Esophagus squamous epithelium (tissue), 5 donors: ENCODE measurements at regions not wholly inside any gene's neighbourhood (a gene's known extent, or its start where the extent isn't known, plus 50 kb on each side); places are given as distances from the start of the nearest gene placed in this dataset.

Source experiments
- DNase-seq: peaks from one replicate; lab custom pipeline; 2025; lab: John Stamatoyannopoulos, UW
- H3K27ac ChIP-seq, 4 donors: fragments of 200-600 bp; sonication (generic); one replicate each; pipeline ENCODE4 v1.5.1; 2016 to 2019; ENCODE audit warnings: mild to moderate bottlenecking in 1 of 4
- H3K27me3 ChIP-seq, 4 donors: fragments of 200-600 bp; sonication (generic); 1 replicate in 3 of 4; 2 replicates in 1 of 4; pipeline versions ENCODE4 v1.5.1 to v1.6.0; 2017 to 2021; ENCODE audit warnings: antibody characterized with exemption in 1 of 4
- H3K36me3 ChIP-seq, 3 donors: fragments of 200-600 bp; sonication (generic); one replicate each; pipeline ENCODE4 v1.5.1; 2016 to 2019
- H3K4me1 ChIP-seq, 3 donors: fragments of 200-600 bp; sonication (generic); one replicate each; pipeline ENCODE4 v1.5.1; 2017 to 2019
- H3K4me3 ChIP-seq, 4 donors: fragments of 200-600 bp; sonication (generic); 1 replicate in 3 of 4; 2 replicates in 1 of 4; pipeline ENCODE4 v1.5.1; 2016 to 2019; ENCODE audit warnings: mild to moderate bottlenecking in 2 of 4, moderate library complexity in 1 of 4
- H3K9me3 ChIP-seq, 3 donors: fragments of 200-600 bp; sonication (generic); one replicate each; pipeline ENCODE4 v1.5.1; 2016 to 2019
- POLR2A ChIP-seq, 4 donors: fragments of 450-650 bp; IDR thresholded peaks; one replicate each; pipeline ENCODE4 v1.6.1; 2017; ENCODE audit warnings: antibody characterized with exemption in 4 of 4, mild to moderate bottlenecking in 4 of 4, moderate library complexity in 3 of 4
- WGBS, 2 donors: methylation state at CpG; one replicate each; pipeline ENCODE4 v1.1.5; 2018; 5-methylcytosine and 5-hydroxymethylcytosine counted together
- intact Hi-C: fragments of 100-400 bp; cut with DNase I; formaldehyde crosslinking; loops from one replicate; pipeline ENCODE4 v1.15.0; 2022
- TF ChIP-seq, protein P1 (sequence below), 6 experiments: fragments of 450-650 bp in 4 of 6; fragments of 200-600 bp in 2 of 6; sonication (generic) in 2 of 6; IDR thresholded peaks; one replicate each; pipeline ENCODE4 v1.5.1; 2016 to 2019; ENCODE audit warnings: antibody characterized with exemption in 6 of 6, mild to moderate bottlenecking in 4 of 6, moderate library complexity in 4 of 6
- donor health status: DM: yes; HTN: yes; CAD: no.

DNA sequence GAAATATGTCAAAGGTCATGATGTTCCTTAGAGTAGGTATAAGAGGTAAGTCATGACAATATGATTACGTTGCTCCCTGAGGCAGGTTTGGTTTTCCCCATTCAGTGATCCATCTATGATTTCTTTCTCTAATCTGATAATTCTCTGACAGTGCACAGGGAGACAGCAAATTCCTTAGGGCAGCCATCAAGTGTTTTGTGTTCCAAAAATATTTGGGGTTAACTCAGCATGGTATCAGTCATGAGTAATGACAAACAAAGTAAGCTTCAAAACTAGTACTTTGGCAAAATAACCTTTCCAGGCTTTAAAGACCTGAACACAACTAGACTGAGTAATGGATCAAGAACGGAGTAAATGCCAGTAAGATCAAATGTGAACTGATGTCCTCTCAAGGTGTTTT is 55.3 kb upstream of the SPATA31E1 start:
- Histone ChIP-seq H3K27ac (no peak overlapping the region), H3K4me1 (no peaks in the 10 kb centered on the region), H3K27me3 (peaks cover 0 to 19% (median 0%) of the 10 kb centered on the region in 4 donors), H3K36me3 (no peaks in the 10 kb centered on the region), H3K4me3 (no peak overlapping the region), H3K9me3 (no peaks in the 10 kb centered on the region)
- intact Hi-C loops: no loop called here
- WGBS, 2 donors: 79 to 89% methylated on average over 2 of the region's 2 CpGs
- TF ChIP-seq, protein P1, sequence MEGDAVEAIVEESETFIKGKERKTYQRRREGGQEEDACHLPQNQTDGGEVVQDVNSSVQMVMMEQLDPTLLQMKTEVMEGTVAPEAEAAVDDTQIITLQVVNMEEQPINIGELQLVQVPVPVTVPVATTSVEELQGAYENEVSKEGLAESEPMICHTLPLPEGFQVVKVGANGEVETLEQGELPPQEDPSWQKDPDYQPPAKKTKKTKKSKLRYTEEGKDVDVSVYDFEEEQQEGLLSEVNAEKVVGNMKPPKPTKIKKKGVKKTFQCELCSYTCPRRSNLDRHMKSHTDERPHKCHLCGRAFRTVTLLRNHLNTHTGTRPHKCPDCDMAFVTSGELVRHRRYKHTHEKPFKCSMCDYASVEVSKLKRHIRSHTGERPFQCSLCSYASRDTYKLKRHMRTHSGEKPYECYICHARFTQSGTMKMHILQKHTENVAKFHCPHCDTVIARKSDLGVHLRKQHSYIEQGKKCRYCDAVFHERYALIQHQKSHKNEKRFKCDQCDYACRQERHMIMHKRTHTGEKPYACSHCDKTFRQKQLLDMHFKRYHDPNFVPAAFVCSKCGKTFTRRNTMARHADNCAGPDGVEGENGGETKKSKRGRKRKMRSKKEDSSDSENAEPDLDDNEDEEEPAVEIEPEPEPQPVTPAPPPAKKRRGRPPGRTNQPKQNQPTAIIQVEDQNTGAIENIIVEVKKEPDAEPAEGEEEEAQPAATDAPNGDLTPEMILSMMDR (IDR thresholded peaks at IDR 0.05): no peak
- no peak for TF ChIP-seq POLR2A (IDR thresholded peaks at IDR 0.05)
- no peak for DNase-seq

DNA sequence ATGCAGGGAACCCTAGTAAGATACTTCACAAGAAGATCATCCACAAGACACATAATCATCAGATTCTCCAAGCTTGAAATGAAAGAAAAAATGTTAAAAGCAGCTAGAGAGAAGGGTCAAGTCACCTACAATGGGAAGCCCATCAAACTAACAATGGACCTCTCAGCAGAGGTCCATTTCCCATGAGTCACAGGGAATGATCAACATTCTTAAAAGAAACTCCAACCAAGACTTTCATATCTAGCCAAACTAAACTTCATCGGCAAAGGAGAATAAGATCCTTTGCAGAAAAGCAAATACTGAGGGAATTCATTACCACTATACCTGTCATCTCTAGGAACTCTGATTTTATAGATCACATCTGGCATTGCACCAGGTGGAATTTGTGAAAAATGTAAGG is 52.9 kb upstream of the SPATA31E1 start:
- WGBS, 2 donors: 41 to 42% methylated on average over 1 of the region's 1 CpG
- no peak overlapping the region for H3K27ac ChIP-seq
- DNase-seq: no peak
- no peaks in the 10 kb centered on the region for H3K4me1 ChIP-seq
- no peak overlapping the region for H3K4me3 ChIP-seq
- TF ChIP-seq POLR2A (IDR thresholded peaks at IDR 0.05): no peak
- TF ChIP-seq, protein P1 (IDR thresholded peaks at IDR 0.05): no peak
- no peaks in the 10 kb centered on the region for H3K9me3 ChIP-seq
- peaks cover 0 to 19% (median 0%) of the 10 kb centered on the region in 4 donors for H3K27me3 ChIP-seq
- intact Hi-C loops: no loop called here
- no peaks in the 10 kb centered on the region for H3K36me3 ChIP-seq

DNA sequence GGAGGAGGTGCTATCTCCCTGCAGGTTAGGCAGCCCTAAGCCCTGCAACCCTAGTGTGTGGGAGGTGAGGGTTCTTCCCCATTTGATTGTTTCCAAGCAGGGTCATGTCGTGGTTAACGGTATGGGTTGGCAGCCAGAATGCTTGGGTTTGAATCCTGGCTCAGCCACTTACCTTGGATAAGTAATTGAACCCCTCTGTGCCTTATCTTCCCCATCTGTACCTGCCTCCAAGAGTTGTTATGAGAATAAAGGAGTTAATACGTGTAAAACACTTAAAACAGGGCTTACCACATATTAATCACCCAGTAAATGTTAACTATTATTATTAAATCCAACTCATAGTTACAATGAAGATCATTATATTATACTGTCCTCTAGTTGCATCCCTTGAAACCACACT is 52.2 kb upstream of the SPATA31E1 start:
- H3K4me3 ChIP-seq: no peak overlapping the region
- intact Hi-C loops: no loop called here
- H3K27ac ChIP-seq: no peak overlapping the region
- H3K27me3 ChIP-seq: peaks cover 0 to 19% (median 0%) of the 10 kb centered on the region in 4 donors
- TF ChIP-seq, protein P1 (IDR thresholded peaks at IDR 0.05): no peak
- no peak for TF ChIP-seq POLR2A (IDR thresholded peaks at IDR 0.05)
- no peaks in the 10 kb centered on the region for H3K4me1 ChIP-seq
- no peak for DNase-seq
- WGBS, 2 donors: 28 to 32% methylated on average over 1 to 2 of the region's 3 CpGs
- no peaks in the 10 kb centered on the region for H3K9me3 ChIP-seq
- no peaks in the 10 kb centered on the region for H3K36me3 ChIP-seq

DNA sequence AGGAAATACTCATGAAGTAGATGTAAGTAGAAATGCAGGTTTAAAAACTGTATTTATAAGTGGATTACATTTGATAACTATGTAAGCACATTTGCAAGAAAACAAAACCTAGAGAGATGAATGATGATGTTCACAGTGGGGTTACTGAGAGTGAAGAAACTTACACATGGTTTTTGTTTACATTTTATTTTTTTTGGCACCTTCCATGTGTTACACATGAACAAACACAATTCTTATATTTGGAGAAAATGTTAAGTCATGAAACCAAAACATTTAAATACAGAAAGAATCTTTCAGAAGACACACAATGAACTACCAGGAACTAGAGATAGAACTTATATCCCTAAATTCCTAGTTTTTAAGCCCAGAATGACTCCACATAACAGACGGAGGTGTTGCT is 51.5 kb upstream of the SPATA31E1 start:
- H3K4me3 ChIP-seq: no peak overlapping the region
- no peaks in the 10 kb centered on the region for H3K4me1 ChIP-seq
- intact Hi-C loops: no loop called here
- TF ChIP-seq, protein P1 (IDR thresholded peaks at IDR 0.05): no peak
- TF ChIP-seq POLR2A (IDR thresholded peaks at IDR 0.05): no peak
- no peaks in the 10 kb centered on the region for H3K9me3 ChIP-seq
- H3K27ac ChIP-seq: no peak overlapping the region
- H3K36me3 ChIP-seq: no peaks in the 10 kb centered on the region
- H3K27me3 ChIP-seq: peaks cover 0 to 19% (median 0%) of the 10 kb centered on the region in 4 donors
- no peak for DNase-seq
- 40 to 67% methylated on average over 1 of the region's 1 CpG for WGBS, 2 donors
